SU-DHL-6 (cell line): ENCODE measurements at regions not wholly inside any gene's neighbourhood (a gene's known extent, or its start where the extent isn't known, plus 50 kb on each side); places are given as distances from the start of the nearest gene placed in this dataset.

Source experiments
- CTCF ChIP-seq: fragments of 200-600 bp; sonication (generic); IDR thresholded peaks from one replicate; pipeline ENCODE4 v1.5.1; 2017; ENCODE audit warnings: antibody characterized with exemption, mild to moderate bottlenecking, low read length, moderate library complexity; ENCODE audit not compliant: insufficient read depth, poor library complexity, severe bottlenecking
- EZH2phosphoT487 ChIP-seq: fragments of 200-600 bp; sonication (generic), shearing (Covaris generic); conservative IDR thresholded peaks from 2 replicates; pipeline ENCODE4 v1.6.1; 2018; ENCODE audit warnings: mild to moderate bottlenecking, antibody characterized with exemption, low read length, moderate library complexity, mixed read lengths

DNA sequence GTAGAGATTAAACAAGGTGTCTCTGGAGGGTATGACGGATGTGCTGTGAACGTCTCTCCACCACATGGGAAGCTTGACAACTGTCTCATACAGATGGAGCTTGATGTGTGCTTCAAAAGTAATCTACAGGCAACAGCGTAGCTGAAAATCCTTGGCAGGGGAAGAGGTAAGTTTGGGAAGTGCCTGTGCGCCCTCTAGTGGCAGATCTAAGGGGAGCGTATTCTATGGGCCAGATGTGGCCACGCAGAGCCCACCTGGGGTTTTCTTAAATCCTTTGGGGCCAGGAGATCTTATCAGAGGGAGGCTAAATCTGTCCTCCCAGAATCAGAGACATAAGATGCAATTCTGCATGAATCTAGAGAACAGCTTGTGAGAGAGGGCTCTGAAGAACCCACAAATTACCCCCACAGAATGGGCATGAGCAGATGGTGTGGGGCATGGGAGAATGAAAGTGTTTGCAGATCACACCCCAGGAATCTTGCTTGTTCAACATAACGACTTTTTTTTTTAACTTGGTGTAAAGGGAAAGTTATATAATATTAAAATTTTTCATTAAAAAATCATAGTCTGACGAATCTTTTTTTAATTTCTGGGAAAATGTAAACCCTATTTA, 91.2 kb upstream of the MPP7 start:
- TF ChIP-seq CTCF (peak; percentile 80), EZH2phosphoT487 (no peak)
